CD4-positive, alpha-beta T cell treated with Interleukin-10 for 1 hour (primary cell): ENCODE measurements at regions not wholly inside any gene's neighbourhood (a gene's known extent, or its start where the extent isn't known, plus 50 kb on each side); places are given as distances from the start of the nearest gene placed in this dataset.
A peak's percentile ranks its signal among the peaks of the same experiment; 100 is the strongest.
"Not testable (repeated sequence)": the region's sequence is repeated elsewhere in the genome, so short reads cannot be mapped to it uniquely, and the experiment has no call there.

ENCODE experiments used
- DNase-seq: peaks from one replicate; pipeline ENCODE4 v3.0.0-alpha.2; 2020

GRCh38 chr11:39462506-39462905, 1996.9 kb downstream of the LRRC4C start:
- DNase-seq, result no peak

GRCh38 chr11:39461066-39461465, 1998.4 kb downstream of the LRRC4C start:
- DNase-seq, result no peak

GRCh38 chr11:39459606-39460005, 1999.8 kb downstream of the LRRC4C start:
- DNase-seq, result no peak

- DNase-seq, result no peak
Observed at GRCh38 chr11:39458481-39458880, 2001.0 kb downstream of the LRRC4C start.

- DNase-seq, result no peak
Observed at GRCh38 chr11:39443424-39444022, 2015.9 kb downstream of the LRRC4C start.

GRCh38 chr11:39442177-39442576, 2017.3 kb downstream of the LRRC4C start:
- DNase-seq, result no peak

GRCh38 chr11:39435641-39436040, 2023.8 kb downstream of the LRRC4C start:
- no peak for DNase-seq

GRCh38 chr11:39434466-39434865, 2025.0 kb downstream of the LRRC4C start:
- DNase-seq, result no peak

- DNase-seq, result no peak
Observed at GRCh38 chr11:39432929-39433328, 2026.5 kb downstream of the LRRC4C start.

- no peak for DNase-seq
Observed at GRCh38 chr11:39425226-39425625, 2034.2 kb downstream of the LRRC4C start.

GRCh38 chr11:39412117-39412516, 2047.3 kb downstream of the LRRC4C start:
- no peak for DNase-seq

- DNase-seq, result no peak
Observed at GRCh38 chr11:39385911-39386310, 2073.5 kb downstream of the LRRC4C start.

GRCh38 chr11:39374963-39375698, 2084.3 kb downstream of the LRRC4C start:
- peak; percentile 62 for DNase-seq

- peak; percentile 32 for DNase-seq
Observed at GRCh38 chr11:39367534-39367933, 2091.9 kb downstream of the LRRC4C start.

- no peak for DNase-seq
Observed at GRCh38 chr11:39365809-39366436, 2093.5 kb downstream of the LRRC4C start.

- DNase-seq, result no peak
Observed at GRCh38 chr11:39363571-39363970, 2095.9 kb downstream of the LRRC4C start.

- DNase-seq, result no peak
Observed at GRCh38 chr11:39361557-39361956, 2097.9 kb downstream of the LRRC4C start.

- DNase-seq, result no peak
Observed at GRCh38 chr11:39345834-39346442, 2113.5 kb downstream of the LRRC4C start.

GRCh38 chr11:39341461-39341860, 2118.0 kb downstream of the LRRC4C start:
- DNase-seq, result no peak

GRCh38 chr11:39333006-39333405, 2126.4 kb downstream of the LRRC4C start:
- not testable (repeated sequence) for DNase-seq

GRCh38 chr11:39327302-39327701, 2132.2 kb downstream of the LRRC4C start:
- DNase-seq, result no peak

- not testable (repeated sequence) for DNase-seq
Observed at GRCh38 chr11:39311888-39312287, 2147.6 kb downstream of the LRRC4C start.

GRCh38 chr11:39304586-39304985, 2154.9 kb downstream of the LRRC4C start:
- no peak for DNase-seq

GRCh38 chr11:39294648-39295047, 2164.8 kb downstream of the LRRC4C start:
- no peak for DNase-seq
